SK-N-SH (cell line): ENCODE measurements at regions not wholly inside any gene's neighbourhood (a gene's known extent, or its start where the extent isn't known, plus 50 kb on each side); places are given as distances from the start of the nearest gene placed in this dataset.

Experiments used
- CTCF ChIA-PET: fragments of 300-600, 350-600 bp; formaldehyde crosslinking; extraction: SDS; loops from one replicate; lab custom pipeline; 2021; lab: Yijun Ruan, JAX
- POLR2A ChIA-PET: fragments of 350-600 bp; sonication (Branson Sonifier 250); formaldehyde crosslinking; extraction: SDS; loops from one replicate; lab custom pipeline; 2020; ENCODE audit warnings: antibody characterized with exemption, inconsistent platforms; lab: Yijun Ruan, JAX
- DNase-seq: peaks from one replicate; pipeline ENCODE4 v3.0.0; 2012
- H2AFZ ChIP-seq: fragments of 200-600 bp; sonication (generic); 2 replicates; pipeline ENCODE4 v1.8.1; 2016; ENCODE audit warnings: antibody characterized with exemption, mild to moderate bottlenecking, low read depth
- H3F3A ChIP-seq: fragments of 200-600 bp; sonication (generic); replicated peaks from 2 replicates; pipeline ENCODE3; 2016; ENCODE audit warnings: antibody characterized with exemption, mild to moderate bottlenecking; ENCODE audit not compliant: insufficient read depth
- H3K27ac ChIP-seq, 2 experiments: fragments of 200-500 bp in 1 of 2; fragments of 200-600 bp in 1 of 2; sonication (Bioruptor generic) in 1 of 2; sonication (generic), shearing (Covaris generic) in 1 of 2; 2 replicates each; pipeline versions ENCODE4 v1.5.1 to v1.6.1; 2014 to 2016; ENCODE audit warnings: low read depth in 2 of 2, inconsistent platforms in 1 of 2, low read length in 1 of 2, mild to moderate bottlenecking in 1 of 2, mixed read lengths in 1 of 2
- H3K27me3 ChIP-seq: fragments of 200-600 bp; sonication (generic), shearing (Covaris generic); 2 replicates; pipeline ENCODE4 v1.6.1; 2016; ENCODE audit warnings: mixed run types; ENCODE audit not compliant: insufficient read depth
- H3K36me3 ChIP-seq, 2 experiments: fragments of 200-500 bp in 1 of 2; fragments of 200-600 bp in 1 of 2; sonication (Bioruptor generic) in 1 of 2; sonication (generic) in 1 of 2; replicated peaks in 1 of 2; 2 replicates each; pipeline versions ENCODE3 to v1.5.1; 2014 to 2016; ENCODE audit warnings: low read length in 1 of 2, mild to moderate bottlenecking in 1 of 2; ENCODE audit not compliant: insufficient read depth in 2 of 2, control insufficient read depth in 1 of 2
- H3K4me1 ChIP-seq, 2 experiments: fragments of 200-500 bp in 1 of 2; fragments of 200-600 bp in 1 of 2; sonication (Bioruptor generic) in 1 of 2; sonication (generic), shearing (Covaris generic) in 1 of 2; 2 replicates each; pipeline versions ENCODE4 v1.5.1 to v1.6.1; 2014 to 2016; ENCODE audit warnings: low read depth in 1 of 2, low read length in 1 of 2, mixed run types in 1 of 2; ENCODE audit not compliant: insufficient read depth in 2 of 2, control insufficient read depth in 1 of 2
- H3K4me2 ChIP-seq: fragments of 200-600 bp; sonication (generic), shearing (Covaris generic); 2 replicates; pipeline ENCODE4 v1.6.1; 2017; ENCODE audit warnings: mixed run types
- H3K4me3 ChIP-seq, 2 experiments: fragments of 200-500 bp in 1 of 2; fragments of 200-600 bp in 1 of 2; sonication (Bioruptor generic) in 1 of 2; sonication (generic), shearing (Covaris generic) in 1 of 2; 2 replicates each; pipeline versions ENCODE4 v1.5.1 to v1.8.1; 2014 to 2016; ENCODE audit warnings: low read depth in 2 of 2, inconsistent platforms in 1 of 2, low read length in 1 of 2, mild to moderate bottlenecking in 1 of 2, mixed read lengths in 1 of 2, moderate library complexity in 1 of 2
- H3K79me2 ChIP-seq: fragments of 200-600 bp; sonication (generic); 2 replicates; pipeline ENCODE4 v1.8.1; 2017; ENCODE audit warnings: mild to moderate bottlenecking; ENCODE audit not compliant: insufficient read depth
- H3K9ac ChIP-seq: fragments of 200-600 bp; sonication (generic); 2 replicates; pipeline ENCODE4 v1.6.1; 2017; ENCODE audit warnings: mixed run types
- H3K9me2 ChIP-seq: fragments of 200-600 bp; sonication (generic); 2 replicates; pipeline ENCODE4 v1.6.1; 2017; ENCODE audit warnings: mixed run types
- H3K9me3 ChIP-seq: fragments of 200-600 bp; sonication (generic); 2 replicates; pipeline ENCODE4 v1.6.1; 2017; ENCODE audit warnings: mixed run types, mild to moderate bottlenecking, moderate library complexity
- H4K20me1 ChIP-seq: fragments of 200-600 bp; sonication (generic); 2 replicates; pipeline ENCODE4 v1.6.1; 2017; ENCODE audit warnings: mild to moderate bottlenecking, mixed run types; ENCODE audit not compliant: insufficient read depth
- CHD2 ChIP-seq: fragments of 150-350 bp; IDR thresholded peaks from 2 replicates; pipeline ENCODE4 v1.6.1; 2018; ENCODE audit warnings: low read length; ENCODE audit not compliant: partially characterized antibody
- ELF1 ChIP-seq: IDR thresholded peaks from 2 replicates; pipeline ENCODE4 v1.4.0; 2012
- EP300 ChIP-seq, 2 experiments: IDR thresholded peaks; 2 replicates each; pipeline versions ENCODE4 v1.4.0 to v1.6.1; 2012; ENCODE audit warnings: borderline replicate concordance in 1 of 2, low read depth in 1 of 2, low read length in 1 of 2
- FOSL2 ChIP-seq: IDR thresholded peaks from 2 replicates; pipeline ENCODE4 v1.4.0; 2012; ENCODE audit warnings: low read depth, mild to moderate bottlenecking, moderate library complexity, borderline replicate concordance
- FOXJ3 ChIP-seq: sonication (generic); formaldehyde crosslinking; IDR thresholded peaks from 2 replicates; pipeline ENCODE4 v1.5.1; 2020; ENCODE audit warnings: mild to moderate bottlenecking, missing genetic modification reagents
- FOXM1 ChIP-seq: IDR thresholded peaks from 2 replicates; pipeline ENCODE4 v1.4.0; 2012; ENCODE audit warnings: low read depth, mild to moderate bottlenecking
- GABPA ChIP-seq: IDR thresholded peaks from 2 replicates; pipeline ENCODE4 v1.4.0; 2012; ENCODE audit warnings: low read depth, mild to moderate bottlenecking
- MEF2A ChIP-seq: IDR thresholded peaks from 2 replicates; pipeline ENCODE4 v1.4.0; 2012; ENCODE audit warnings: low read depth, borderline replicate concordance
- MXI1 ChIP-seq: IDR thresholded peaks from 2 replicates; pipeline ENCODE4 v1.6.1; 2012; ENCODE audit warnings: mild to moderate bottlenecking, low read depth, low read length, improper control_type of control experiment
- NRF1 ChIP-seq: IDR thresholded peaks from 2 replicates; pipeline ENCODE4 v1.6.1; 2012; ENCODE audit warnings: low read depth, mild to moderate bottlenecking, low read length
- RAD21 ChIP-seq: IDR thresholded peaks from 2 replicates; pipeline ENCODE4 v1.6.1; 2012; ENCODE audit warnings: mild to moderate bottlenecking, low read length
- RCOR1 ChIP-seq: fragments of 150-350 bp; IDR thresholded peaks from 2 replicates; pipeline ENCODE4 v1.6.1; 2017; ENCODE audit warnings: antibody characterized with exemption, low read length
- RFX5 ChIP-seq: IDR thresholded peaks from 2 replicates; pipeline ENCODE4 v1.6.1; 2012; ENCODE audit warnings: mild to moderate bottlenecking, improper control_type of control experiment, low read length
- RXRA ChIP-seq: IDR thresholded peaks from 2 replicates; pipeline ENCODE4 v1.4.0; 2012; ENCODE audit warnings: low read depth, mild to moderate bottlenecking, borderline replicate concordance
- TCF12 ChIP-seq: IDR thresholded peaks from 2 replicates; pipeline ENCODE4 v1.4.0; 2012
- USF2 ChIP-seq: fragments of 150-350 bp; IDR thresholded peaks from 2 replicates; pipeline ENCODE4 v1.6.1; 2017; ENCODE audit warnings: antibody characterized with exemption, low read length, low read depth, borderline replicate concordance
- YY1 ChIP-seq: IDR thresholded peaks from 2 replicates; pipeline ENCODE4 v1.4.0; 2012; ENCODE audit warnings: low read depth, mild to moderate bottlenecking
- WGBS: methylation state at CpG from one replicate; pipeline ENCODE4 v1.1.6; 2017; ENCODE audit warnings: low lambda C conversion rate; 5-methylcytosine and 5-hydroxymethylcytosine counted together
- TF ChIP-seq, protein P1 (sequence below): IDR thresholded peaks from 2 replicates; pipeline ENCODE4 v1.4.0; 2012; ENCODE audit warnings: low read depth, borderline replicate concordance
- TF ChIP-seq, protein P2 (sequence below): fragments of 150-350 bp; IDR thresholded peaks from 2 replicates; pipeline ENCODE4 v1.6.1; 2016; ENCODE audit warnings: mild to moderate bottlenecking, low read depth, low read length

DNA sequence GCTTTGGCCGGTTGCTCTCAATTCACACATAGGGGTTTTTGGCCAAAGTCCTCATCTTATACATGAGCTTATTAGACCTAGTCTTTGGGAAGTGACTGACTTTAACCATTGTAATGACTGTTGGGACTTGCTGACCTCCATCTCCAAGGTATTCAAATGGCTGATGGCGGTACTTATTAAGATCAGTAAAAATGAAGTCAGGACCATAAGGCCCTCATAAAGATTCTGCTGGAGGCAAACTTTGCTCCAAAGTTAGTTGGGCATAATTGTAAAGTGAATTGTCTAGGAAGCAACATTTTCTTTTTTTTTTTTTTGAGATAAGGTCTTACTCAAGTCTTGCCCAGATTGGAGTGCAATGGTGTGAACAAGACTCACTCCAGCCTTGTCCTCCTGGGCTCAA is 76.3 kb upstream of the MKLN1 start:
- H3K36me3 ChIP-seq = no peaks in the 10 kb centered on the region
- POLR2A ChIA-PET = no interaction called here

DNA sequence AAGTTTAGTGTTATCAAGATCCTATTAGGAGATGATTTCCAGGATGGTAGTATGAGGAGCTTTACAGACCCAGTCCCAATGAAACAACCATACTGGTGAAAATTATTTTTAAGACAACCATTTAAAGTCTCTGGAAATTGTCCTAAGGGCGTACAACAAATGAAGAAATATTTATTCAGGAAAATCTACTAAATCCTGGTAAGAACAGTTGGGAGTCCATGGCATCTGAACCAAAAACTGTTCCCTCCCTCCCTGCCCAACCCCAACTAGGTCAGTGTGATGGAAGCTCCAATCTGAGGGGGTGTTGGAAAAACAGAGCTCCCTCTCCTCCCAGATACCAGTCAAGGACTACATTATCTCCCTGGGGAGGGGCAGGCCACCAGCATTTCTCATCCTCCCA is 74.7 kb upstream of the MKLN1 start:
- H4K20me1 ChIP-seq = no peaks in the 10 kb centered on the region
- ChIA-PET CTCF (interaction anchor here (1.7 kb wide), 1 partner anchor 14 kb away, joined by 4 read pairs; no protein-coding TSS in a partner anchor), POLR2A (no interaction called here)
- H3K27me3 ChIP-seq = no peaks in the 10 kb centered on the region
- H3F3A ChIP-seq = peaks cover 11% of the 10 kb centered on the region
- H2AFZ ChIP-seq = no peak overlapping the region
- no peaks in the 10 kb centered on the region for H3K79me2 ChIP-seq
- no peaks in the 10 kb centered on the region for H3K9me2 ChIP-seq
- no peak for DNase-seq
- 77% methylated on average over 1 of the region's 1 CpG for WGBS
- no peak overlapping the region for H3K4me2 ChIP-seq
- H3K4me1 ChIP-seq = no peaks in the 10 kb centered on the region; a peak in 1 of 4 replicates
- no peak overlapping the region for H3K27ac ChIP-seq
- H3K36me3 ChIP-seq = no peaks in the 10 kb centered on the region
- peaks cover 23% of the 10 kb centered on the region for H3K9me3 ChIP-seq
- TF ChIP-seq MEF2A = no peak
- H3K9ac ChIP-seq = no peak overlapping the region
- no peak overlapping the region for H3K4me3 ChIP-seq

More for the DNA sequence above, 76.3 kb upstream of the MKLN1 start:
- no peak overlapping the region for H3K27ac ChIP-seq
- peaks cover 23% of the 10 kb centered on the region for H3K9me3 ChIP-seq
- H3K9me2 ChIP-seq = no peaks in the 10 kb centered on the region
- no peak overlapping the region for H2AFZ ChIP-seq
- no peak overlapping the region for H3K4me3 ChIP-seq
- H3K4me1 ChIP-seq = no peaks in the 10 kb centered on the region; a peak in 1 of 4 replicates
- H3K4me2 ChIP-seq = no peak overlapping the region
- CTCF ChIA-PET = no interaction called here
- peaks cover 11% of the 10 kb centered on the region for H3F3A ChIP-seq
- WGBS = 95% methylated on average over 2 of the region's 2 CpGs
- no peaks in the 10 kb centered on the region for H3K79me2 ChIP-seq
- no peak overlapping the region for H3K9ac ChIP-seq
- H3K27me3 ChIP-seq = no peaks in the 10 kb centered on the region
- TF ChIP-seq TCF12 = no peak
- TF ChIP-seq FOSL2 = no peak
- H4K20me1 ChIP-seq = no peaks in the 10 kb centered on the region
- no peak for DNase-seq

DNA sequence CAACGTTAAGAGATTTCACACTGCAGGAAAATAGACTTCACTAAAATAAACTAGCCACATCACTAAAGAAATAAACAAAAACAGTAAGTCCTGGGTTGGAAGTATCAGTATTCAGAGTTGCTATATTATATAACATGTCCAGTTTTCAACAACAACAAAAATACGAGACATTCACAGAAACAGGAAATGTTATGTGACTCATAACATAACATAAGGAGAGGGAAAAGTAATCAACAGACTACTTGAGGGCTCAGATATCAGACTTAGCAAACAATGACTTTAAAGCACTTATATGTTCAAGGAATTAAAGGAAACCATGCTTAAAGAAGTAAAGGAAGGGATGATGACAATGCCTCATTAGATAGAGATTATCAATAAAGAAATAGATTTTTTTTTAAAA is 73.5 kb upstream of the MKLN1 start:
- Histone ChIP-seq H3K9me3 (peaks cover 23% of the 10 kb centered on the region), H3K4me3 (no peak overlapping the region), H3K79me2 (no peaks in the 10 kb centered on the region), H3K9ac (no peak overlapping the region), H3K4me2 (no peak overlapping the region), H2AFZ (no peak overlapping the region), H3K4me1 (no peaks in the 10 kb centered on the region), H3F3A (peaks cover 3% of the 10 kb centered on the region), H4K20me1 (no peaks in the 10 kb centered on the region), H3K9me2 (no peaks in the 10 kb centered on the region), H3K36me3 (no peaks in the 10 kb centered on the region), H3K27ac (no peak overlapping the region), H3K27me3 (no peaks in the 10 kb centered on the region)
- TF ChIP-seq FOXM1 = no peak
- TF ChIP-seq RXRA = no peak
- no peak for TF ChIP-seq ELF1
- TF ChIP-seq MEF2A = no peak
- TF ChIP-seq, protein P1, sequence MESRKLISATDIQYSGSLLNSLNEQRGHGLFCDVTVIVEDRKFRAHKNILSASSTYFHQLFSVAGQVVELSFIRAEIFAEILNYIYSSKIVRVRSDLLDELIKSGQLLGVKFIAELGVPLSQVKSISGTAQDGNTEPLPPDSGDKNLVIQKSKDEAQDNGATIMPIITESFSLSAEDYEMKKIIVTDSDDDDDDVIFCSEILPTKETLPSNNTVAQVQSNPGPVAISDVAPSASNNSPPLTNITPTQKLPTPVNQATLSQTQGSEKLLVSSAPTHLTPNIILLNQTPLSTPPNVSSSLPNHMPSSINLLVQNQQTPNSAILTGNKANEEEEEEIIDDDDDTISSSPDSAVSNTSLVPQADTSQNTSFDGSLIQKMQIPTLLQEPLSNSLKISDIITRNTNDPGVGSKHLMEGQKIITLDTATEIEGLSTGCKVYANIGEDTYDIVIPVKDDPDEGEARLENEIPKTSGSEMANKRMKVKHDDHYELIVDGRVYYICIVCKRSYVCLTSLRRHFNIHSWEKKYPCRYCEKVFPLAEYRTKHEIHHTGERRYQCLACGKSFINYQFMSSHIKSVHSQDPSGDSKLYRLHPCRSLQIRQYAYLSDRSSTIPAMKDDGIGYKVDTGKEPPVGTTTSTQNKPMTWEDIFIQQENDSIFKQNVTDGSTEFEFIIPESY = no peak
- no peak for TF ChIP-seq USF2
- TF ChIP-seq, protein P2, sequence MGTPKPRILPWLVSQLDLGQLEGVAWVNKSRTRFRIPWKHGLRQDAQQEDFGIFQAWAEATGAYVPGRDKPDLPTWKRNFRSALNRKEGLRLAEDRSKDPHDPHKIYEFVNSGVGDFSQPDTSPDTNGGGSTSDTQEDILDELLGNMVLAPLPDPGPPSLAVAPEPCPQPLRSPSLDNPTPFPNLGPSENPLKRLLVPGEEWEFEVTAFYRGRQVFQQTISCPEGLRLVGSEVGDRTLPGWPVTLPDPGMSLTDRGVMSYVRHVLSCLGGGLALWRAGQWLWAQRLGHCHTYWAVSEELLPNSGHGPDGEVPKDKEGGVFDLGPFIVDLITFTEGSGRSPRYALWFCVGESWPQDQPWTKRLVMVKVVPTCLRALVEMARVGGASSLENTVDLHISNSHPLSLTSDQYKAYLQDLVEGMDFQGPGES = no peak
- no peak for TF ChIP-seq NRF1
- TF ChIP-seq FOXJ3 = no peak
- no peak for TF ChIP-seq CHD2
- no peak for TF ChIP-seq RFX5
- TF ChIP-seq RCOR1 = no peak
- no peak for TF ChIP-seq RAD21
- TF ChIP-seq GABPA = no peak
- TF ChIP-seq EP300 (IDR thresholded peaks at IDR 0.05; ENCODE audit: borderline replicate concordance in 1 of 2, low read depth in 1 of 2, low read length in 1 of 2) = no peak
- TF ChIP-seq YY1 = no peak
- no peak for TF ChIP-seq MXI1
- ChIA-PET CTCF (no interaction called here), POLR2A (no interaction called here)
- no peak for DNase-seq
- WGBS = 28% methylated on average over 2 of the region's 2 CpGs
